NT2/D1 (cell line): ENCODE measurements at regions not wholly inside any gene's neighbourhood (a gene's known extent, or its start where the extent isn't known, plus 50 kb on each side); places are given as distances from the start of the nearest gene placed in this dataset.

Experiments
- SUZ12 ChIP-seq: IDR thresholded peaks from 2 replicates; pipeline ENCODE4 v1.6.1; 2011; ENCODE audit not compliant: insufficient read length, insufficient read depth; ENCODE audit errors: extremely low read depth
- YY1 ChIP-seq: IDR thresholded peaks from 2 replicates; pipeline ENCODE4 v1.6.1; 2011; ENCODE audit not compliant: insufficient read length, insufficient read depth
- ZNF274 ChIP-seq: IDR thresholded peaks from 2 replicates; pipeline ENCODE4 v1.6.1; 2011; ENCODE audit warnings: mild to moderate bottlenecking, low read depth, low read length

DNA sequence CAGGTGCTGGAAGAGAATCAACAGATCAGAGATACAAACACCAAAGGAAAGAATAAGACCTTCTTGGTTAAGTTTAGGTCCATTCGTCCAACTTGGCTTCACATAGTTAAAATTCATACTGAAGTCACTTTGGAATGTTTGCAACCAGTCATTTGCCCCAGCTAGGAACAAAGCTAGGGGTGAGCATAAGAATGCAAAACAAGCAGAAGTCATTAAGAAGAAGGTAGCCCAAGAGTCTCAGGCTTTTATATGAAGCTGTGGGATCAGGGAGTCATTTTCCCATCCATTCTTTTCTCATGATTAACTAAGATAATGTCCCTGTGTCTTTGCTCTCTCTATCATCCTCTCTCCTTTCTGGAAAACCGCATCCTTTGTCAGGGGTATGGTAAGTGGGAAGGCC is 51.5 kb upstream of the TMEM170B start:
- TF ChIP-seq YY1 (no peak), ZNF274 (no peak), SUZ12 (no peak)
